ENCODE measurements at regions not wholly inside any gene's neighbourhood (a gene's known extent, or its start where the extent isn't known, plus 50 kb on each side); places are given as distances from the start of the nearest gene placed in this dataset.

GRCh38 chr5:17929171-17929570 lies 294.9 kb downstream of the TAF11L14 start:
- no peak for TF ChIP-seq CTCF (IDR thresholded peaks at IDR 0.05; ENCODE audit: insufficient read depth, low read length)
- no peak for DNase-seq (ENCODE audit: low read depth)
- no peak overlapping the region for H3K4me3 ChIP-seq (ENCODE audit: low read depth, low read length)

DNA sequence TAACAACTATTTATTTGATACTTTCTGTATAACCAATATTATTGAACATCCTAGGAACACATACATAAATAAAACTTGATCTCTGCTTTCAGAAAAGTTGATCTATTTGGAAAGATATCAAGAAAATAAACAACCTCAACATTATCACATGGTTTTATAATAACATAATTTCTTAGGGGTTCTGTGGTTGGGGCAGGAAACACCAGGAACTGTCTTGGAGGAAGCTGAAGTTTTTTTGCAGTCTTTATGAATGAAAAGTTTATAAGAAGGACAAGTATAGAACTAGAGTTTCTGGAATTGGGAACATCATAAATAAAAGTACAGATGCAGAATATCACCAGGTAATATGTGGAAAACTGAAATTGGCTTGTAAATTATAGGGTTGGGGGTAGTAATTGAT lies 296.1 kb downstream of the TAF11L14 start:
- no peak overlapping the region for H3K4me3 ChIP-seq (ENCODE audit: low read depth, low read length)
- no peak for DNase-seq (ENCODE audit: low read depth)

GRCh38 chr5:17944046-17944445 lies 309.8 kb downstream of the TAF11L14 start:
- no peak for DNase-seq (ENCODE audit: low read depth)
- TF ChIP-seq CTCF (IDR thresholded peaks at IDR 0.05; ENCODE audit: insufficient read depth, low read length) = no peak

More for the DNA sequence above, 296.1 kb downstream of the TAF11L14 start:
- no peak for TF ChIP-seq CTCF (IDR thresholded peaks at IDR 0.05; ENCODE audit: insufficient read depth, low read length)

GRCh38 chr5:17947029-17947428 lies 312.8 kb downstream of the TAF11L14 start:
- DNase-seq (ENCODE audit: low read depth) = no peak
- no peak for TF ChIP-seq CTCF (IDR thresholded peaks at IDR 0.05; ENCODE audit: insufficient read depth, low read length)
- no peak overlapping the region for H3K4me3 ChIP-seq (ENCODE audit: low read depth, low read length)

More at GRCh38 chr5:17944046-17944445, 309.8 kb downstream of the TAF11L14 start:
- no peak overlapping the region for H3K4me3 ChIP-seq (ENCODE audit: low read depth, low read length)

DNA sequence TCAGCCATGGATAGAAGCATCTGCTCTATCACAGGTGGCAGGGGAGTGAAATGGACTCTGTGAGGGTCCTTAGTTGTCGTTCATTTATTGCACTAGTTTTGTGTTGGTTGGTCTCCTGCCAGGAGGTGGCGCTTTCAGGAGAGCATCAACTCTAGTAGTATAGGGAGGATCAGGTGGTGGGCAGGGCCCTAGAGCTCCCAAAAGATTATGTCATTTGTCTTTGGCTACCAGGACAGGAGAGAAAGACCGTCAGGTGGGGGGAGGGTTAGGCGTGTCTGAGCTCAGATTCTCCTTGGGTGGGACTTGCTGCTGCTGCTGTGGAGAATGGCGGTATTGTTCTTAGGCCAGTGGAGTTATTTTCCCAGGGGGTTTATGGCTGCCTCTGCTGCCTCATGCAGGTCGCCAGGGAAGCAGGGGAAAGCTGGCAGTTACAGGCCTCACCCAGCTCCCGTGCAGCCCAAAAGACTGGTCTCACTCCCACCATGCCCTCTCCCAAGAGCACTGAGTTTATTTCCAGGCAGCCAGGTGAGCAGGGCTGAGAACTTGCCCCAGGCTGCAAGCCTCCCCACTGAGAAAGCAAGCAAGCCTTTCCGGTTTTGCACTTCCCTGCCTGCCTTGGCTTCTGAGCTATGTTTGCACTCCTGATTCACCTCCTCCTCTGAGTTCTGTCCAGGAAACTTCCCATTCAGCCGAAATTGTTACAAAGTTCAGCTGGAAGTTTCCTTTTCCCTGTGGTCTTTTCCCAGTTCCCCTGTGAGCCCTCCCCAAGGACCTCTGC lies 317.3 kb downstream of the TAF11L14 start:
- H3K4me3 ChIP-seq (ENCODE audit: low read depth, low read length) = no peak overlapping the region
- no peak for TF ChIP-seq CTCF (IDR thresholded peaks at IDR 0.05; ENCODE audit: insufficient read depth, low read length)
- no peak for DNase-seq (ENCODE audit: low read depth)

GRCh38 chr5:17952231-17952630 lies 318.0 kb downstream of the TAF11L14 start:
- DNase-seq (ENCODE audit: low read depth) = no peak
- no peak for TF ChIP-seq CTCF (IDR thresholded peaks at IDR 0.05; ENCODE audit: insufficient read depth, low read length)
- no peak overlapping the region for H3K4me3 ChIP-seq (ENCODE audit: low read depth, low read length)

DNA sequence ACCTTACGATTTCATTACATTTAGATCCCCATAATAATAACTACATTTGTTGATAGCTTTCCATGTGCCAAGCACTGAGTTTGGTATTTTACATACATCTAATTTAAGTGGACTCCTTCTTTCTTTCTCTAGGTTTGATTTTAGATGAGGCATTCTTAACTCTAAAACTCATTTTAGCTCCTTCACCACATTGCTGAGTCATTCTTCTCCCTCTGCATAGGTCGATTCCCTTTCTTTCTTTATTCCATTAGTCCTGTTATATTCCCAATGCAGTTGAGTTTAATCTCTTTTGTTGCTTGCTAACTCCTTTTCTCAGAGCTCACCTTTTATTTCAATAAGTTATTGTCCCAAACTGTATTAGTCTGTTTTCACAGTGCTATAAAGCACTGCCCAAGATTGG lies 329.8 kb downstream of the TAF11L14 start:
- no peak overlapping the region for H3K4me3 ChIP-seq (ENCODE audit: low read depth, low read length)
- DNase-seq (ENCODE audit: low read depth) = no peak
- TF ChIP-seq CTCF (IDR thresholded peaks at IDR 0.05; ENCODE audit: insufficient read depth, low read length) = no peak

Data from fibroblast of the aortic adventitia (primary cell).